Muscle of leg (tissue), 3 donors: ENCODE measurements at regions not wholly inside any gene's neighbourhood (a gene's known extent, or its start where the extent isn't known, plus 50 kb on each side); places are given as distances from the start of the nearest gene placed in this dataset.
A peak's percentile ranks its signal among the peaks of the same experiment; 100 is the strongest.

Experiments
- DNase-seq: peaks from one replicate; pipeline ENCODE4 v3.0.0; 2013
- H3K27ac ChIP-seq: one replicate; pipeline ENCODE4 v1.5.1; 2013; ENCODE audit warnings: mild to moderate bottlenecking, low read length, control low read depth
- H3K27me3 ChIP-seq: one replicate; pipeline ENCODE4 v1.6.1; 2013; ENCODE audit warnings: low read length; ENCODE audit not compliant: control insufficient read depth, insufficient read depth
- H3K36me3 ChIP-seq: one replicate; pipeline ENCODE4 v1.6.1; 2013; ENCODE audit warnings: low read length; ENCODE audit not compliant: control insufficient read depth, insufficient read depth
- H3K4me1 ChIP-seq: one replicate; pipeline ENCODE4 v1.6.1; 2013; ENCODE audit warnings: low read length; ENCODE audit not compliant: control insufficient read depth, insufficient read depth
- H3K4me3 ChIP-seq: one replicate; pipeline ENCODE4 v1.5.1; 2013; ENCODE audit warnings: low read length, control low read depth
- H3K9me3 ChIP-seq: replicated peaks from 2 replicates; pipeline ENCODE4 v1.6.1; 2013; ENCODE audit warnings: low read depth, low read length; ENCODE audit not compliant: control insufficient read depth
- whole genome bisulfite sequencing: methylation state at CpG from one replicate; pipeline ENCODE4 v1.1.5; 2013; ENCODE audit warnings: missing lambda C conversion rate; ENCODE audit not compliant: insufficient coverage; 5-methylcytosine and 5-hydroxymethylcytosine counted together

DNA sequence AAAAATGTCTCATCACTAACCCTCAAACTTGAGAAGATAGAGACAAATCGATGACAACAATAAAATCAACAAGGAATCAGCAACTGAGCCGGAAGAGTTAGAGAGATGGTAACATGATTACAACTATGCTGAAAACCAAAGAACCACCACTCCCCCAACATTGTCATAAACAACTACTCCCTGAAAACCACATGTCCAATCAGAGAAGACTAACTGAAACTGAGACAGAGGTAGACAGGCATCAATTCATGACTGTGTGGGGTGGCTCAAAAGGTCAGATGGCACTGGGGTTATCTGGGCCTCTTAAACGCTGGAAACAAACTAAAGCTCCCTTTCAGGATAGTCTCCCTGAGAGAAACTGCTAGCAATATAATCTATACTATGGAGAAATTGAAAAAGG is 488.8 kb downstream of the KCTD12 start:
- Histone ChIP-seq H3K4me3 (no peak overlapping the region), H3K27ac (no peak overlapping the region), H3K4me1 (no peaks in the 10 kb centered on the region), H3K27me3 (no peaks in the 10 kb centered on the region), H3K9me3 (peaks cover 3% of the 10 kb centered on the region), H3K36me3 (no peaks in the 10 kb centered on the region)
- DNase-seq = no peak
- no CpG with 5 or more reads among the region's 3 CpGs for WGBS

DNA sequence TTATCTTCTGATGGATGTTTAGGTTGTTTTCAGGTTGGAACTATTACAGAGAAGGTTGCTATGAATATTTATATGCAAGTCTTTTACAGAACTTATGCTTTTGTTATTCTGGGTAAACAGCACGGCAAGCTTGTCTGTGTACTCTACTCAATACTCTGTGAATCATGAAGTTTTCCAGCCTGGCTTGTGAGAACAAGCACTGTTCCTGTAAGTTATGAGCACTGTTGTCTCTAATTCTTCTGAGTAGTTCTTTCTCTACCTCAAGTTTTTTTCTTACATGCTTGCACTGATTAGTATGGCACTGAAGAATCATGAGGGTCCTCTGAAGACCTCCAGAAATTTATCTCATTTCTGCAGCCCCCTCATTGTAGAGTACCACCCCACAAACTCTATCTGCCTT is 496.9 kb downstream of the KCTD12 start:
- Histone ChIP-seq H3K4me1 (no peaks in the 10 kb centered on the region), H3K27me3 (no peaks in the 10 kb centered on the region), H3K36me3 (no peaks in the 10 kb centered on the region), H3K27ac (no peak overlapping the region), H3K4me3 (no peak overlapping the region), H3K9me3 (no peaks in the 10 kb centered on the region)
- no peak for DNase-seq
- 40% methylated on average over 1 of the region's 1 CpG for WGBS

DNA sequence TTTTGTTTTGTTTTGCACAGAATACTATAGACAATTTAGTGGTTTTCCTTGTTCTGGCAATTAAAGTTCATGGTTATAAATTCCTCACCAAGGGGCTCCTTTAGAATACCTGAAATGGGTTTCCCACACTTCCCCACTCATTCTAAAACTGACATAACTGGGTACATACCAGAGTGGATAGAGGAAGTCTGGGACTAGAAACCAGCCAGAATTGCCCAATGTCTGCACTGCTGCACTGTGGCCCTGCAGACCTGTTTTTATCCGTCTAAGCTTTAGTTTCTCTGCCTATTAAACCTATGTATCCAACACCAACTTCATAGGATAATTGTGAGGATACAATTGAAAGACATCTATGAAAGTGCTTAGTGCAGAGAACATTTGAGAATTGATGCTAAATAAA is 498.6 kb downstream of the KCTD12 start:
- Histone ChIP-seq H3K36me3 (no peaks in the 10 kb centered on the region), H3K27me3 (no peaks in the 10 kb centered on the region), H3K4me3 (no peak overlapping the region), H3K27ac (no peak overlapping the region), H3K9me3 (no peaks in the 10 kb centered on the region), H3K4me1 (peaks cover 5% of the 10 kb centered on the region)
- WGBS = no CpG with 5 or more reads among the region's 1 CpG
- no peak for DNase-seq

DNA sequence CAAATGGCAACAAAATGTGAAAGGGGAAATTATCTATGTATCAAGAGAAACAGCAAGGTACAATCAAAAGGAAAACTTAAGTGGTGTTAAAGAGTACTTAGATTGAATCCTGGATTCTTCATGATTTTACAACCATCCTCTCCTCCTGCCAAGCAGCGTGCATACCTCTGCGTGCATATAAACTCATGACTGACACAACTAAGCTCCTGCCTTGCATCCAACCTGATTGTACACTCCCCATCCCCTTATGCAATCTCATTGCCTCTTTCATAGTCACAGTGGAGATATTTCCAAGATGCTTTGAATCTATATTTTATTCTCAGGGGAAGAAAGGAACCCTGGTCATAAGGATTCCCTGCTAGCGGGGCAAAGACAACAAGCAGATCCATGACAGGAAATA is 499.9 kb downstream of the KCTD12 start:
- Histone ChIP-seq H3K27me3 (no peaks in the 10 kb centered on the region), H3K4me3 (no peak overlapping the region), H3K27ac (no peak overlapping the region), H3K36me3 (no peaks in the 10 kb centered on the region), H3K4me1 (peaks cover 5% of the 10 kb centered on the region), H3K9me3 (no peaks in the 10 kb centered on the region)
- no CpG with 5 or more reads among the region's 3 CpGs for WGBS
- no peak for DNase-seq

- Histone ChIP-seq H3K4me1 (peaks cover 5% of the 10 kb centered on the region), H3K9me3 (no peaks in the 10 kb centered on the region), H3K36me3 (no peaks in the 10 kb centered on the region), H3K27me3 (no peaks in the 10 kb centered on the region), H3K4me3 (no peak overlapping the region), H3K27ac (no peak overlapping the region)
- peak; percentile 62 for DNase-seq
- WGBS = 33% methylated on average over 1 of the region's 2 CpGs
Observed at GRCh38 chr13:76385586-76385985, 500.6 kb downstream of the KCTD12 start.

DNA sequence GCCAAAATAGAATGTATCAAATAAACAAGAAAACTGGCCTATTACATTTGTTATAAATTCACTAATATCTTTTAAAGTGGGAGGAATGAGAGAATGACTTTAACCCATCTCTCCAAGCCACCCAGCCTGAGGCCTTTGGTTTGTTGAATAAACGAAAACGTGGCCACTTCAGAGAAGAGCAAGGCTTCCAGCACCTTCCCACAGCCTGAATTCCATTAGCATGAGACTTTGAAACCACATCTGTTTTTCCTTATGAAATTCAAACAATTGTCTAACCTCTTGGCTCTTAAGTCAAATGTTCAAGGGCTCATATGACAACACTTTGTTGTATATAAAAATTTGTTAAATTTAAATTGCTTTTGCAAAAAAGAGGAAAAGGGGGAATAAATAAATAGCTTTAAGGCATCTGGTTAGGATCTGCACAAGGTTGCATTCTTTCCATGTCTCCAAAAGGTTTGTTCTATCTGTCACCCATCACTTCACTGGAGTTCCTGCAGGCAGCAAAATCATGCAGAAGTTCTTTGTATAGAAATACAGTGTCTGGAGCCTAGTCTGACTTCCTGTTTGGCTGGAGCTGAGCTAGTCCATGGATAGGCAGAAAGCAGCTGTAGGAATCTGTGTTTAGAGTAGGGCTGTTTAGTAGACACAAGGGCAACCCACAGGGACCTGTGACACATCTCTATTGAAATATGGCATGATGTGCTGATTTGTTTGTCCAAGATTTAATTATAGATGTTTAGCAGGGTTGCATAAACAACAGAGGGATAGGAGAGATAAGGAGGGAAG is 502.3 kb downstream of the KCTD12 start:
- no CpG with 5 or more reads among the region's 2 CpGs for WGBS
- no peaks in the 10 kb centered on the region for H3K36me3 ChIP-seq
- H3K9me3 ChIP-seq = no peaks in the 10 kb centered on the region
- peaks cover 5% of the 10 kb centered on the region for H3K4me1 ChIP-seq
- no peak overlapping the region for H3K4me3 ChIP-seq
- DNase-seq = peak; percentile 97
- no peaks in the 10 kb centered on the region for H3K27me3 ChIP-seq
- peak overlapping the region; percentile 80 for H3K27ac ChIP-seq

DNA sequence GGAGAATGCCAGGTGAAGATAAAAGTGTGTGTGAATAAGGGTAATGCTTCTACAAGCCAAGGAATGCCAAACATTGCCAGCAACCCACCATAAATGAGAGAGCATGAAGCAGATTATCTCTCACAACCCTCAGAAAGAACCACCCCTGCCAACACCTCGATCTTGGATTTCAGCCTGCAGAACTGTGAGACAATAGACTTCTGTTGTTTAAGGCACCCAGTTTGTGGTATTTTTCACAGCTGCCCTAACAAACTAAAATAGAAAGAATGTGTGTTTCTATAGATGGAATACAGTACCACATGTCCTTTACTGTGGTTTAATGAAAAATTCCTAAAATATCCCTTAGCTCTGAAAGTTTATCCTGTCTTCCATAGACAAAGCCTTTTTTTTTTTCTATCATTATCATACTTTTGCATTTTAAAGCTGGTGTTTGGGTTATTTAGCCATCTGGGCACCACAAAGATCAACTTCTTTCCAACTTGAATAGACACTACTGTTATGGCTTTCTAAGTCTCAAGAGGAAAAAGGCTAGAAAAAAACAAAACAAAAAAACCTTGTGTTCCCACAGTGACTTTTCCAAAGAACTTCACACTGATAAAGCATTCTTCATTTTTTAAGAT is 505.6 kb downstream of the KCTD12 start:
- peaks cover 5% of the 10 kb centered on the region for H3K4me1 ChIP-seq
- H3K9me3 ChIP-seq = no peaks in the 10 kb centered on the region
- no peaks in the 10 kb centered on the region for H3K27me3 ChIP-seq
- DNase-seq = peak; percentile 46
- H3K27ac ChIP-seq = no peak overlapping the region
- WGBS = no CpG with 5 or more reads among the region's 1 CpG
- no peak overlapping the region for H3K4me3 ChIP-seq
- H3K36me3 ChIP-seq = no peaks in the 10 kb centered on the region

DNA sequence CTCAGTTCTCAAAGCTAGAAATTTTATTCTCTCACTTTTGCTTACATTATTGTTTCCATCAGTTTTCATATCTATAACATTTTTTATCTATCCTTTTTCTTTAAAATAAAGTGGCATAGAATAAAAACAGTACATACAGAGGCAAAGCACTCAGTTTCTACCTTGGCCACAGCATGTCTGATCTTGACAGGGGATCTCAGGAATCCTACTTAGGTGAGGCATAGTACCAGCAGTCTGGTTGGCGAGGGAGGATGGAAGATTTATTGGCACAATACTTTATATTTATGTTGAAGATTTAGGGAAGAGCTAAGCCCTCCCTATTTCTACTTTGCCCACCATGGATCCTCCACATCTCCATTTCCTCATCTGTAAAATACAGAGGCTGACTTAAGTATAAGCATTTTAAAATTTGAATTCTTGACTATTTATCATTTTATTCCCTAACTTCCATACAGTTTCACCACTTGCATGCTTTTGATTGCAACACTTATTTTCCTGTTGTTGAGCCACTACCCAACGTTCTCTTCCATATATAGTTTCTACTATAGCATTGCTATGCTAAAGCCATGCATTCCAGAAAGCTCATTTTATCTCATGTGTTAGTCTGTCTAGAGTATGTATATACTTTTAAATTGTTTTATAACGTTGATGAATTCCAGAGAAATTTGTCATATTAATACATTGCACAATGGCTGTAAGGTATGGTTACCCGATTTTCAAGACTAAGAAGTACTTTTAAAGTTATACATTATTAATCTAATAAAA is 506.7 kb downstream of the KCTD12 start:
- no peaks in the 10 kb centered on the region for H3K36me3 ChIP-seq
- no peak overlapping the region for H3K4me3 ChIP-seq
- no CpG with 5 or more reads among the region's 4 CpGs for WGBS
- DNase-seq = no peak
- peaks cover 5% of the 10 kb centered on the region for H3K4me1 ChIP-seq
- H3K9me3 ChIP-seq = no peaks in the 10 kb centered on the region
- no peak overlapping the region for H3K27ac ChIP-seq
- H3K27me3 ChIP-seq = no peaks in the 10 kb centered on the region

DNA sequence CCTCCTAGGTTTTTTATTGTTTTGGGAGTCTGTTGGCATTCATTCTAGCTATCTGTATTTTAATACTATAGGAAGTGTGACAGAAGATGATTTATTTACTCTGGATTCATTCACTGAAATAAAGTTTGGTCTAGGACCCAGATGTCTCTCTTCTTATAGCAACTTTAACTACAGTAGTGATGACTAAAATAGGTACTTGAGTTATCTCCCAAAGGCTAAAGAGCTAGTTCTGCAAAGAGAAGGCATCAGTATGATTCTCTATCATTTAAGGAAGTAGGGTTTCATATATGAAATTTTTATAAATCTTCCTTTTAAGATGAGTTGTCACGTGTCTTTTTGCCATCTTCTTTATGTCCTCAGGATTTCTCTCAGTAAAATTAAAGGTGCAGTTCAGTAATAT is 507.4 kb downstream of the KCTD12 start:
- DNase-seq = no peak
- Histone ChIP-seq H3K9me3 (no peaks in the 10 kb centered on the region), H3K4me3 (no peak overlapping the region), H3K4me1 (peaks cover 2% of the 10 kb centered on the region), H3K27ac (no peak overlapping the region), H3K36me3 (no peaks in the 10 kb centered on the region), H3K27me3 (no peaks in the 10 kb centered on the region)
- no CpG with 5 or more reads among the region's 1 CpG for WGBS

DNA sequence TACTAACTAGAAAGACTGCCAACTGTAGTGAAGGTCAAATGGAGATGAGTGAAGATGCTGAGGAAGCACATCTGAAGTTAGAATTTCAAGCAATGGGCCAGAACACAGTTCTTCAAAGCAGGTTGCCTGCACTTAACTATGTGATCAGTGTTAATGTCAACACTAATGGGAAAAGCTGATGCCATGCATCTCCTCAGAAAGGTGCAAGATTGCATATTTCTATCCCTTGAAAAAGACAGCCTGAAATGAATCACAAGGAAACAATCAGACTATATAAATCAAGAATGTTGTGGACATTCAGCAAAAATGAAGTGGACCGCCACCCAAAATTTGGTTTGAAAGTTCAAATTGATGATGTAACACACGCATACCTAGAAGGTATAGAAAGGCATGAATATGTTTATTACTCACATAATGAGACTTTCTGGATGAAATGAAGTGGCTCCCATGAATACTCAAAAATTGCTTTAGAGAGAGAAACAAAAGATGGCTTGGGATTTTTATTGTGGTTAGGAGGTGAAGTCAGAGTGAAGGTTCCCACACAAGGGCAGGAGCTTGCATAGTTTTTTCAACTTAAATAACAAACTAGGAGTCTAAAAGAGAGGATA is 522.4 kb downstream of the KCTD12 start:
- H3K4me1 ChIP-seq = no peaks in the 10 kb centered on the region
- H3K4me3 ChIP-seq = no peak overlapping the region
- no peak overlapping the region for H3K27ac ChIP-seq
- H3K36me3 ChIP-seq = no peaks in the 10 kb centered on the region
- no peaks in the 10 kb centered on the region for H3K9me3 ChIP-seq
- no peak for DNase-seq
- no peaks in the 10 kb centered on the region for H3K27me3 ChIP-seq
- WGBS = no CpG with 5 or more reads among the region's 2 CpGs
